ENCODE measurements at regions not wholly inside any gene's neighbourhood (a gene's known extent, or its start where the extent isn't known, plus 50 kb on each side); places are given as distances from the start of the nearest gene placed in this dataset.

DNA sequence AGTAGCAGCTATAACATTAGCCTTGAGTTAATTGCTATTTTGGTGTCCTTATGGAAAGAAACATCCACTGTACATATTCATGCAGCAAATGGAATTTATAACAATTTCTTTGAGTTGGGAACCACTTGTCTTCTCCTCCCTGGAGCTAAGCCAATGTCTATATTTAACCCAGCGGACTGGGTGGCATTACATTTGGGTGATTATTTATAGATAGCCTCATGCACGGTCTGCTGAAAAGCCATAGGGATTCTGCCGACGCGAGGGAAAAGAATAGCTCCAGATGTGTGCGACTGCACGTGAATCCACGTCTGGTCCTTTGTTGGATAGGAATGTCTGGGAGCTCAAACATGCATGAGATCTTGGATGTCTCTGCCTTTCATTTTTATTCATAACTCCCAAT is 157.5 kb upstream of the BRINP1 start:
- no peak for TF ChIP-seq FOXK1 (CRISPR knock-in tag; IDR thresholded peaks at IDR 0.05)
- TF ChIP-seq, protein P1, sequence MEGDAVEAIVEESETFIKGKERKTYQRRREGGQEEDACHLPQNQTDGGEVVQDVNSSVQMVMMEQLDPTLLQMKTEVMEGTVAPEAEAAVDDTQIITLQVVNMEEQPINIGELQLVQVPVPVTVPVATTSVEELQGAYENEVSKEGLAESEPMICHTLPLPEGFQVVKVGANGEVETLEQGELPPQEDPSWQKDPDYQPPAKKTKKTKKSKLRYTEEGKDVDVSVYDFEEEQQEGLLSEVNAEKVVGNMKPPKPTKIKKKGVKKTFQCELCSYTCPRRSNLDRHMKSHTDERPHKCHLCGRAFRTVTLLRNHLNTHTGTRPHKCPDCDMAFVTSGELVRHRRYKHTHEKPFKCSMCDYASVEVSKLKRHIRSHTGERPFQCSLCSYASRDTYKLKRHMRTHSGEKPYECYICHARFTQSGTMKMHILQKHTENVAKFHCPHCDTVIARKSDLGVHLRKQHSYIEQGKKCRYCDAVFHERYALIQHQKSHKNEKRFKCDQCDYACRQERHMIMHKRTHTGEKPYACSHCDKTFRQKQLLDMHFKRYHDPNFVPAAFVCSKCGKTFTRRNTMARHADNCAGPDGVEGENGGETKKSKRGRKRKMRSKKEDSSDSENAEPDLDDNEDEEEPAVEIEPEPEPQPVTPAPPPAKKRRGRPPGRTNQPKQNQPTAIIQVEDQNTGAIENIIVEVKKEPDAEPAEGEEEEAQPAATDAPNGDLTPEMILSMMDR (IDR thresholded peaks at IDR 0.05) = no peak
- no peak for TF ChIP-seq SMAD4 (CRISPR knock-in tag; IDR thresholded peaks at IDR 0.05)
- TF ChIP-seq, protein P2, sequence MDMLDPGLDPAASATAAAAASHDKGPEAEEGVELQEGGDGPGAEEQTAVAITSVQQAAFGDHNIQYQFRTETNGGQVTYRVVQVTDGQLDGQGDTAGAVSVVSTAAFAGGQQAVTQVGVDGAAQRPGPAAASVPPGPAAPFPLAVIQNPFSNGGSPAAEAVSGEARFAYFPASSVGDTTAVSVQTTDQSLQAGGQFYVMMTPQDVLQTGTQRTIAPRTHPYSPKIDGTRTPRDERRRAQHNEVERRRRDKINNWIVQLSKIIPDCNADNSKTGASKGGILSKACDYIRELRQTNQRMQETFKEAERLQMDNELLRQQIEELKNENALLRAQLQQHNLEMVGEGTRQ (CRISPR knock-in tag; IDR thresholded peaks at IDR 0.05) = no peak
- no peak for TF ChIP-seq KAT7 (CRISPR knock-in tag; IDR thresholded peaks at IDR 0.05; ENCODE audit: borderline replicate concordance)
- no peak for TF ChIP-seq SOX15 (CRISPR knock-in tag; IDR thresholded peaks at IDR 0.05)
- TF ChIP-seq, protein P3, sequence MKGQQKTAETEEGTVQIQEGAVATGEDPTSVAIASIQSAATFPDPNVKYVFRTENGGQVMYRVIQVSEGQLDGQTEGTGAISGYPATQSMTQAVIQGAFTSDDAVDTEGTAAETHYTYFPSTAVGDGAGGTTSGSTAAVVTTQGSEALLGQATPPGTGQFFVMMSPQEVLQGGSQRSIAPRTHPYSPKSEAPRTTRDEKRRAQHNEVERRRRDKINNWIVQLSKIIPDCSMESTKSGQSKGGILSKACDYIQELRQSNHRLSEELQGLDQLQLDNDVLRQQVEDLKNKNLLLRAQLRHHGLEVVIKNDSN (CRISPR knock-in tag; IDR thresholded peaks at IDR 0.05) = no peak
- TF ChIP-seq, protein P4, sequence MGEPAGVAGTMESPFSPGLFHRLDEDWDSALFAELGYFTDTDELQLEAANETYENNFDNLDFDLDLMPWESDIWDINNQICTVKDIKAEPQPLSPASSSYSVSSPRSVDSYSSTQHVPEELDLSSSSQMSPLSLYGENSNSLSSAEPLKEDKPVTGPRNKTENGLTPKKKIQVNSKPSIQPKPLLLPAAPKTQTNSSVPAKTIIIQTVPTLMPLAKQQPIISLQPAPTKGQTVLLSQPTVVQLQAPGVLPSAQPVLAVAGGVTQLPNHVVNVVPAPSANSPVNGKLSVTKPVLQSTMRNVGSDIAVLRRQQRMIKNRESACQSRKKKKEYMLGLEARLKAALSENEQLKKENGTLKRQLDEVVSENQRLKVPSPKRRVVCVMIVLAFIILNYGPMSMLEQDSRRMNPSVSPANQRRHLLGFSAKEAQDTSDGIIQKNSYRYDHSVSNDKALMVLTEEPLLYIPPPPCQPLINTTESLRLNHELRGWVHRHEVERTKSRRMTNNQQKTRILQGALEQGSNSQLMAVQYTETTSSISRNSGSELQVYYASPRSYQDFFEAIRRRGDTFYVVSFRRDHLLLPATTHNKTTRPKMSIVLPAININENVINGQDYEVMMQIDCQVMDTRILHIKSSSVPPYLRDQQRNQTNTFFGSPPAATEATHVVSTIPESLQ (CRISPR knock-in tag; IDR thresholded peaks at IDR 0.05) = no peak
- POLR2A ChIA-PET = no interaction called here
- no peak overlapping the region for H3K27ac Mint-ChIP-seq
- DNase-seq (ENCODE audit: low spot score) = no peak
- no peaks in the 10 kb centered on the region for H3K27me3 Mint-ChIP-seq (ENCODE audit: low read depth)
- no peaks in the 10 kb centered on the region for H3K4me1 Mint-ChIP-seq
- no peaks in the 10 kb centered on the region for H3K36me3 Mint-ChIP-seq
- CTCF ChIA-PET = interaction anchor here (1.3 kb wide), 1 partner anchor 30 kb away, joined by 3 read pairs; no protein-coding TSS in a partner anchor
- H3K4me3 Mint-ChIP-seq = no peak overlapping the region
- peaks cover 11% of the 10 kb centered on the region for H3K9me3 Mint-ChIP-seq
- ATAC-seq = no peak

DNA sequence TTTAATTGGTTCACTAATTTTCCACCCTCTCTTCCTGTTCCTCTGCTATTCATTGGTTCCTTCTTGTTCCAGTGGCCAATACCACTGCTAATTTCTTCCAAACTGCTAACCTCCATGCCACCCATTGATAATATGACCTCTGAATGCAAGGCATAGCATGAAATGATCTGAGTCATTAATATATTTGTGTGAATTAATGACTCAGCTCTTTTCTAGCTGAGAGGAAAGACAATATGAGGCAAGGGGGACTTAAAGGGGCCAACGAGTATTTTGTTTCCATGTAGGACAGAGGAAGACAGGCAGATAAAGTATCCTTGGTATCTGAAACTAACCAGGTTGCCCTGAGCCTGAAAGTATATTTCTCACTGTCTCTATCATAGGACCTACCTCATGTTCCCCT is 154.3 kb upstream of the BRINP1 start:
- H3K4me3 Mint-ChIP-seq = no peak overlapping the region
- ChIA-PET POLR2A (no interaction called here), CTCF (no interaction called here)
- TF ChIP-seq ZNF416 (CRISPR knock-in tag; IDR thresholded peaks at IDR 0.05) = no peak
- no peak for TF ChIP-seq GRHL2 (CRISPR knock-in tag; IDR thresholded peaks at IDR 0.05; ENCODE audit: insufficient replicate concordance, severe bottlenecking)
- no peak for TF ChIP-seq RELA (CRISPR knock-in tag; IDR thresholded peaks at IDR 0.05; ENCODE audit: borderline replicate concordance)
- TF ChIP-seq, protein P5, sequence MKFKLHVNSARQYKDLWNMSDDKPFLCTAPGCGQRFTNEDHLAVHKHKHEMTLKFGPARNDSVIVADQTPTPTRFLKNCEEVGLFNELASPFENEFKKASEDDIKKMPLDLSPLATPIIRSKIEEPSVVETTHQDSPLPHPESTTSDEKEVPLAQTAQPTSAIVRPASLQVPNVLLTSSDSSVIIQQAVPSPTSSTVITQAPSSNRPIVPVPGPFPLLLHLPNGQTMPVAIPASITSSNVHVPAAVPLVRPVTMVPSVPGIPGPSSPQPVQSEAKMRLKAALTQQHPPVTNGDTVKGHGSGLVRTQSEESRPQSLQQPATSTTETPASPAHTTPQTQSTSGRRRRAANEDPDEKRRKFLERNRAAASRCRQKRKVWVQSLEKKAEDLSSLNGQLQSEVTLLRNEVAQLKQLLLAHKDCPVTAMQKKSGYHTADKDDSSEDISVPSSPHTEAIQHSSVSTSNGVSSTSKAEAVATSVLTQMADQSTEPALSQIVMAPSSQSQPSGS (CRISPR knock-in tag; IDR thresholded peaks at IDR 0.05; ENCODE audit: borderline replicate concordance, low read depth) = no peak
- TF ChIP-seq, protein P6, sequence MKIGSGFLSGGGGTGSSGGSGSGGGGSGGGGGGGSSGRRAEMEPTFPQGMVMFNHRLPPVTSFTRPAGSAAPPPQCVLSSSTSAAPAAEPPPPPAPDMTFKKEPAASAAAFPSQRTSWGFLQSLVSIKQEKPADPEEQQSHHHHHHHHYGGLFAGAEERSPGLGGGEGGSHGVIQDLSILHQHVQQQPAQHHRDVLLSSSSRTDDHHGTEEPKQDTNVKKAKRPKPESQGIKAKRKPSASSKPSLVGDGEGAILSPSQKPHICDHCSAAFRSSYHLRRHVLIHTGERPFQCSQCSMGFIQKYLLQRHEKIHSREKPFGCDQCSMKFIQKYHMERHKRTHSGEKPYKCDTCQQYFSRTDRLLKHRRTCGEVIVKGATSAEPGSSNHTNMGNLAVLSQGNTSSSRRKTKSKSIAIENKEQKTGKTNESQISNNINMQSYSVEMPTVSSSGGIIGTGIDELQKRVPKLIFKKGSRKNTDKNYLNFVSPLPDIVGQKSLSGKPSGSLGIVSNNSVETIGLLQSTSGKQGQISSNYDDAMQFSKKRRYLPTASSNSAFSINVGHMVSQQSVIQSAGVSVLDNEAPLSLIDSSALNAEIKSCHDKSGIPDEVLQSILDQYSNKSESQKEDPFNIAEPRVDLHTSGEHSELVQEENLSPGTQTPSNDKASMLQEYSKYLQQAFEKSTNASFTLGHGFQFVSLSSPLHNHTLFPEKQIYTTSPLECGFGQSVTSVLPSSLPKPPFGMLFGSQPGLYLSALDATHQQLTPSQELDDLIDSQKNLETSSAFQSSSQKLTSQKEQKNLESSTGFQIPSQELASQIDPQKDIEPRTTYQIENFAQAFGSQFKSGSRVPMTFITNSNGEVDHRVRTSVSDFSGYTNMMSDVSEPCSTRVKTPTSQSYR (CRISPR knock-in tag; IDR thresholded peaks at IDR 0.05) = no peak
- TF ChIP-seq RORB (CRISPR knock-in tag; IDR thresholded peaks at IDR 0.05) = no peak
- no peak for TF ChIP-seq JAZF1 (CRISPR knock-in tag; IDR thresholded peaks at IDR 0.05)
- no peak for TF ChIP-seq NFATC4 (CRISPR knock-in tag; IDR thresholded peaks at IDR 0.05)
- TF ChIP-seq TP53 (CRISPR knock-in tag; IDR thresholded peaks at IDR 0.05) = no peak
- TF ChIP-seq SOX15 (CRISPR knock-in tag; IDR thresholded peaks at IDR 0.05) = no peak
- TF ChIP-seq, protein P7, sequence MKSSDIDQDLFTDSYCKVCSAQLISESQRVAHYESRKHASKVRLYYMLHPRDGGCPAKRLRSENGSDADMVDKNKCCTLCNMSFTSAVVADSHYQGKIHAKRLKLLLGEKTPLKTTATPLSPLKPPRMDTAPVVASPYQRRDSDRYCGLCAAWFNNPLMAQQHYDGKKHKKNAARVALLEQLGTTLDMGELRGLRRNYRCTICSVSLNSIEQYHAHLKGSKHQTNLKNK (CRISPR knock-in tag; IDR thresholded peaks at IDR 0.05) = no peak
- TF ChIP-seq, protein P2 (CRISPR knock-in tag; IDR thresholded peaks at IDR 0.05) = no peak
- TF ChIP-seq, protein P8, sequence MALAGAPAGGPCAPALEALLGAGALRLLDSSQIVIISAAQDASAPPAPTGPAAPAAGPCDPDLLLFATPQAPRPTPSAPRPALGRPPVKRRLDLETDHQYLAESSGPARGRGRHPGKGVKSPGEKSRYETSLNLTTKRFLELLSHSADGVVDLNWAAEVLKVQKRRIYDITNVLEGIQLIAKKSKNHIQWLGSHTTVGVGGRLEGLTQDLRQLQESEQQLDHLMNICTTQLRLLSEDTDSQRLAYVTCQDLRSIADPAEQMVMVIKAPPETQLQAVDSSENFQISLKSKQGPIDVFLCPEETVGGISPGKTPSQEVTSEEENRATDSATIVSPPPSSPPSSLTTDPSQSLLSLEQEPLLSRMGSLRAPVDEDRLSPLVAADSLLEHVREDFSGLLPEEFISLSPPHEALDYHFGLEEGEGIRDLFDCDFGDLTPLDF (CRISPR knock-in tag; IDR thresholded peaks at IDR 0.05) = no peak
- H3K4me1 Mint-ChIP-seq = no peaks in the 10 kb centered on the region
- DNase-seq (ENCODE audit: low spot score) (no peak), ATAC-seq (no peak)
- peaks cover 11% of the 10 kb centered on the region for H3K9me3 Mint-ChIP-seq
- H3K36me3 Mint-ChIP-seq = no peaks in the 10 kb centered on the region
- H3K27me3 Mint-ChIP-seq (ENCODE audit: low read depth) = no peaks in the 10 kb centered on the region
- no peak overlapping the region for H3K27ac Mint-ChIP-seq
